Left lung (tissue), 4 donors: ENCODE measurements at regions not wholly inside any gene's neighbourhood (a gene's known extent, or its start where the extent isn't known, plus 50 kb on each side); places are given as distances from the start of the nearest gene placed in this dataset.
A peak's percentile ranks its signal among the peaks of the same experiment; 100 is the strongest.
"Not testable (repeated sequence)": the region's sequence is repeated elsewhere in the genome, so short reads cannot be mapped to it uniquely, and the experiment has no call there.

ENCODE experiments used
- ATAC-seq: fragments of 200-7000 bp; cut with Tn5 transposase; one replicate; pipeline ENCODE4 v1.9.1; 2020; ENCODE audit warnings: moderate library complexity
- DNase-seq, 4 donors: peaks; one replicate each; pipeline ENCODE4 v3.0.0-alpha.2; 2013 to 2020
- H3K27ac ChIP-seq, 2 donors: fragments of 200-600 bp; sonication (generic) in 1 of 2; one replicate each; pipeline versions ENCODE4 v1.5.0 to v1.8.0; 2020 to 2021
- H3K27me3 ChIP-seq, 2 donors: fragments of 200-600 bp; sonication (generic) in 1 of 2; one replicate each; pipeline versions ENCODE4 v1.5.0 to v1.8.0; 2020 to 2021
- H3K36me3 ChIP-seq, 2 donors: fragments of 200-600 bp; sonication (generic) in 1 of 2; one replicate each; pipeline versions ENCODE4 v1.5.0 to v1.8.0; 2020 to 2021
- H3K4me1 ChIP-seq, 2 donors: fragments of 200-600 bp; one replicate each; pipeline ENCODE4 v1.8.0; 2021
- H3K4me3 ChIP-seq, 2 donors: fragments of 200-600 bp; sonication (generic) in 1 of 2; one replicate each; pipeline versions ENCODE4 v1.5.0 to v1.8.0; 2020 to 2021; ENCODE audit warnings: mild to moderate bottlenecking in 1 of 2
- H3K9me3 ChIP-seq, 2 donors: fragments of 200-600 bp; sonication (generic) in 1 of 2; one replicate each; pipeline versions ENCODE4 v1.5.0 to v1.8.0; 2020 to 2021
- intact Hi-C, 2 donors: fragments of 100-400 bp; cut with DNase I; formaldehyde crosslinking; loops; one replicate each; pipeline versions ENCODE4 v1.11.2 to v1.14.2; 2022
- donor health status: DM: no; HTN: yes; CAD: no.
- donor health status: DM: no; HTN: no; CAD: no.

- ATAC-seq, H3K4me3 ChIP-seq, H3K27me3 ChIP-seq, H3K27ac ChIP-seq, H3K4me1 ChIP-seq, H3K36me3 ChIP-seq, DNase-seq, intact Hi-C loops, H3K9me3 ChIP-seq: not testable (repeated sequence)
Observed at GRCh38 chr11:3544990-3545389, 96.8 kb downstream of the ART5 start.

GRCh38 chr11:3538220-3538619 is 103.6 kb downstream of the ART5 start:
- H3K27ac ChIP-seq, H3K4me3 ChIP-seq, H3K27me3 ChIP-seq, H3K4me1 ChIP-seq, ATAC-seq, DNase-seq, intact Hi-C loops, H3K36me3 ChIP-seq, H3K9me3 ChIP-seq: not testable (repeated sequence)

DNA sequence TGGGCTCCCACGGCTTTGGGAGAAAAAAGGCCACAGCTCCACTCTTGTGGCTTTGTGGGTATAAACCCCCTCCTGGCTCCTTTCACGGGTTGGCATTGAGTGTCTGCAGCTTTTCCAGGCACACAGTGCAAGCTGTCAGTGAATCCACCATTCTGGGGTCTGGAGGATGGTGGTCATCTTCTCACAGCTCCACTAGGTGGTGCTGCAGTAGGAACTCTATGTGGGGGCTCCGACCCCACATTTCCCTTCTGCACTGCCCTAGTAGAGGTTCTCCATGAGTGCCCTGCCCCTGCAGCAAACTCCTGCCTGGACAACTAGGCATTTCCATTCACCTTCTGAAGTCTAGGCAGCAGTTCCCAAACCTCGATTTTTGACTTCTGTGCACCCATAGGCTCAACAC is 104.5 kb downstream of the ART5 start:
- H3K27ac ChIP-seq, ATAC-seq, H3K9me3 ChIP-seq, DNase-seq, H3K27me3 ChIP-seq, intact Hi-C loops, H3K4me3 ChIP-seq, H3K36me3 ChIP-seq, H3K4me1 ChIP-seq: not testable (repeated sequence)

DNA sequence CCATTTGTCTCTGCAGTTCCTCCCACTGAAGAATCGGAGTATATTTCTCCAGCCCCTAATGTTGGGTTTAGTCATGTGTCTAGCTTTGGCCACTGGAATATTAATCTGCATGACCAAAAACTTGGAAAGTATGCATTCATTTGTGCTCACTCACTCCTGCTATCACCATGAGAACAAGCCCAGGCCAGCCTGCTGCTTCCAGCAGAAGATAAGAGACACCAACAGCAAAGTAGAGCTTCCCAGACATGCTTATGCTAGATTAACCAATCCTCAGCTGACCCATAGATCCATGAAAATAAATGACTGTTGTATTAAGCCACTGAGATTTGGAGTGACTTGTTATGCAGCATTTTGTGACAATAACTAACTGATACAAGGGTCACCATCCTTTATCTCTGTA is 108.8 kb downstream of the ART5 start:
- not testable (repeated sequence) for ATAC-seq, H3K27ac ChIP-seq

GRCh38 chr11:3531280-3531679 is 110.5 kb downstream of the ART5 start:
- H3K27ac ChIP-seq, H3K4me3 ChIP-seq, H3K36me3 ChIP-seq, ATAC-seq, H3K27me3 ChIP-seq, DNase-seq, H3K4me1 ChIP-seq, intact Hi-C loops, H3K9me3 ChIP-seq: not testable (repeated sequence)

More for the DNA sequence above, 108.8 kb downstream of the ART5 start:
- H3K27me3 ChIP-seq, H3K36me3 ChIP-seq, H3K4me1 ChIP-seq, intact Hi-C loops, DNase-seq, H3K4me3 ChIP-seq, H3K9me3 ChIP-seq: not testable (repeated sequence)

GRCh38 chr11:3523567-3523966 is 118.2 kb downstream of the ART5 start:
- H3K9me3 ChIP-seq, DNase-seq, intact Hi-C loops, H3K4me3 ChIP-seq, H3K4me1 ChIP-seq, H3K27ac ChIP-seq, H3K36me3 ChIP-seq, ATAC-seq, H3K27me3 ChIP-seq: not testable (repeated sequence)

DNA sequence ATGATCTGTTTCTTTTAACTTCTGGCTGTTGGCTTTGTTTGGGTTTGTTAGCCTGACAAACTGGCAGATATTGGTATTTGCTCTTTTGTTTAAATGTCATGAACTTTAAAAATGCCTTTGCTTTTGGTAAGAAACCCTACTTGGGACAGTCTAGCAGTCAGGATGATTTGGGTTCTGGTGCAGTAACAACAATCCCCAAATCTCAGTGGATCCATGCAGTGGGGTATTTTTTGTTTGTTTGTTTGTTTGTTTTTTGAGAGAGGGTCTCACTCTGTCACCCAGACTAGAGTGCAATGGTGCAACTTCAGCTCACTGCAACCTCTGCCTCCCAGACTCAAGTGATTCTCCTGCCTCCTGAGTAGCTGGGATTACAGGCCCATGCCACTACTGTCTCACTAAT is 120.9 kb downstream of the ART5 start:
- H3K4me3 ChIP-seq, intact Hi-C loops, DNase-seq, H3K36me3 ChIP-seq, H3K4me1 ChIP-seq, H3K9me3 ChIP-seq, H3K27ac ChIP-seq, H3K27me3 ChIP-seq, ATAC-seq: not testable (repeated sequence)

- ATAC-seq, H3K9me3 ChIP-seq, H3K27ac ChIP-seq, DNase-seq, H3K27me3 ChIP-seq, H3K36me3 ChIP-seq, H3K4me3 ChIP-seq, H3K4me1 ChIP-seq, intact Hi-C loops: not testable (repeated sequence)
Observed at GRCh38 chr11:3519841-3520240, 122.0 kb downstream of the ART5 start.

DNA sequence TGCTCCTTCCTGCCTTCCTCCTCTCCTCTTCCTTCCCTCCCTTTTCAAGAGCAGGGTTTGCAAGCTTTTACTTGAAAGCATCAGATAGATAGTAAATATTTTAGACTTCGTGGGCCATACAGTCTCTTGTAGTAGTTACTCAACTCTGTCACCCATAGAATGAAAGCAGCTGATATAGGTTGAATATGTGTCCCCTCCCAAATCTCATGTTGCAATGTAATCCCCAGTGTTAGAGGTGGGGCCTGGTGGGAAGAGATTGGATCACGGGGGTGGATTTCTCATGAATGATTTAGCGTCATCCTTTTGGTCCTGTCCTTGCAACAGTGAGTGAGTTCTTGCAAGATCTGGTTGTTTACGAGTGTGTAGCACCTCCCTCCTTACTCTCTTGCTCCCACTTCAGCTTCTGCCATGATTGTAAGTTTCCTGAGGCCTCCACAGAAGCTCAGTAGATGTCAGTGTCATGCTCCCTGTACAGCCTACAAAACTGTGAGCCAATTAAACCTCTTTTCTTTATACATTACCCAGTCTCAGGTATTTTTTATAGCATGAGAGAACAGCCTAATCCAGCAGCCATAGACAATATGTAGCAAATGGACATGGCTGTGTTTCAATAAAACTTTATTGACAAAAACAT is 124.7 kb downstream of the ART5 start:
- DNase-seq, H3K36me3 ChIP-seq, H3K27ac ChIP-seq, intact Hi-C loops, H3K9me3 ChIP-seq, H3K4me1 ChIP-seq, ATAC-seq, H3K27me3 ChIP-seq, H3K4me3 ChIP-seq: not testable (repeated sequence)

GRCh38 chr11:3516345-3516933 is 125.4 kb downstream of the ART5 start:
- intact Hi-C loops, H3K36me3 ChIP-seq, H3K4me3 ChIP-seq, H3K27ac ChIP-seq, H3K9me3 ChIP-seq, DNase-seq, H3K27me3 ChIP-seq, H3K4me1 ChIP-seq, ATAC-seq: not testable (repeated sequence)

- H3K27me3 ChIP-seq, H3K4me1 ChIP-seq, DNase-seq, H3K27ac ChIP-seq, H3K36me3 ChIP-seq, H3K4me3 ChIP-seq, ATAC-seq, H3K9me3 ChIP-seq, intact Hi-C loops: not testable (repeated sequence)
Observed at GRCh38 chr11:3514635-3515424, 127.0 kb downstream of the ART5 start.

GRCh38 chr11:3513311-3513710 is 128.5 kb downstream of the ART5 start:
- H3K27ac ChIP-seq, H3K27me3 ChIP-seq, DNase-seq, H3K36me3 ChIP-seq, H3K4me3 ChIP-seq, intact Hi-C loops, ATAC-seq, H3K4me1 ChIP-seq, H3K9me3 ChIP-seq: not testable (repeated sequence)

GRCh38 chr11:3512751-3513150 is 129.0 kb downstream of the ART5 start:
- H3K4me3 ChIP-seq, H3K27ac ChIP-seq, H3K9me3 ChIP-seq, H3K4me1 ChIP-seq, ATAC-seq, H3K36me3 ChIP-seq, H3K27me3 ChIP-seq, intact Hi-C loops: not testable (repeated sequence)
- DNase-seq, result peak in 2 of 4 donors; percentile 22 to 59
